HCT116 (cell line): ENCODE measurements at regions not wholly inside any gene's neighbourhood (a gene's known extent, or its start where the extent isn't known, plus 50 kb on each side); places are given as distances from the start of the nearest gene placed in this dataset.

Experiments
- ATAC-seq: fragments of 200-7000 bp; cut with Tn5 transposase; 2 replicates; pipeline ENCODE4 v1.9.1; 2020; ENCODE audit warnings: mild to moderate bottlenecking, moderate library complexity
- BruUV-seq: library from RNA; stranded (reverse); fragments of 400-500 nt; replicated peaks from 2 replicates; lab custom pipeline; 2021; lab: Mats Ljungman, UMichigan
- CTCF ChIA-PET: fragments of 300-600 bp; sonication (Branson Sonifier 250); formaldehyde crosslinking; loops from one replicate; lab custom pipeline; 2021; ENCODE audit warnings: antibody characterized with exemption; lab: Charles Lee
- POLR2A ChIA-PET: fragments of 300-600, 350-600 bp; sonication (Branson Sonifier 250); formaldehyde crosslinking; loops from one replicate; lab custom pipeline; 2021; ENCODE audit warnings: antibody characterized with exemption; lab: Charles Lee
- RAD21 ChIA-PET, 2 experiments: fragments of 300-600 bp; sonication (Branson Sonifier 250); formaldehyde crosslinking; loops; one replicate each; lab custom pipeline; 2023; ENCODE audit warnings: low total read pairs in 2 of 2; ENCODE audit not compliant: uncharacterized antibody in 2 of 2, unreplicated experiment in 2 of 2, low non-redundant PET in 1 of 2; lab: Charles Lee
- DNase-seq: peaks from one replicate; pipeline ENCODE4 v3.0.0-alpha.2; 2010; ENCODE audit warnings: low read depth, low spot score
- H2AFZ ChIP-seq: fragments of 200-600 bp; shearing (Covaris generic), sonication (generic); 2 replicates; pipeline ENCODE4 v1.6.1; 2017; ENCODE audit warnings: low read depth, mixed run types, mixed read lengths, antibody characterized with exemption, low read length; ENCODE audit not compliant: poor library complexity, severe bottlenecking
- H3K27ac ChIP-seq: 2 replicates; pipeline ENCODE4 v1.5.1; 2012; ENCODE audit warnings: low read depth, low read length
- H3K27me3 ChIP-seq: fragments of 200-600 bp; sonication (generic); 2 replicates; pipeline ENCODE4 v1.6.1; 2016; ENCODE audit warnings: mixed run types, low read length, mixed read lengths; ENCODE audit not compliant: insufficient read depth
- H3K36me3 ChIP-seq, 2 experiments: fragments of 200-500 bp in 1 of 2; fragments of 200-600 bp in 1 of 2; sonication (Bioruptor generic) in 1 of 2; sonication (generic) in 1 of 2; 2 replicates each; pipeline versions ENCODE4 v1.5.1 to v1.6.1; 2014 to 2016; ENCODE audit warnings: low read length in 2 of 2, inconsistent platforms in 1 of 2, mixed read lengths in 1 of 2, mixed run types in 1 of 2; ENCODE audit not compliant: insufficient read depth in 2 of 2, control insufficient read depth in 1 of 2
- H3K4me1 ChIP-seq, 2 experiments: fragments of 200-600 bp in 1 of 2; sonication (generic) in 1 of 2; 2 replicates each; pipeline versions ENCODE4 v1.5.1 to v1.6.1; 2012 to 2017; ENCODE audit warnings: low read length in 2 of 2, inconsistent platforms in 1 of 2, mild to moderate bottlenecking in 1 of 2, mixed read lengths in 1 of 2, mixed run types in 1 of 2, moderate library complexity in 1 of 2; ENCODE audit not compliant: insufficient read depth in 2 of 2, control insufficient read depth in 1 of 2
- H3K4me2 ChIP-seq: fragments of 200-600 bp; sonication (generic); 2 replicates; pipeline ENCODE4 v1.6.1; 2017; ENCODE audit warnings: mixed run types, low read length, mixed read lengths
- H3K4me3 ChIP-seq, 2 experiments: fragments of 200-600 bp in 1 of 2; sonication (generic) in 1 of 2; replicated peaks in 1 of 2; 2 replicates each; pipeline ENCODE4 v1.5.1; 2011 to 2016; ENCODE audit warnings: low read length in 2 of 2, control low read depth in 1 of 2, low read depth in 1 of 2, mild to moderate bottlenecking in 1 of 2, mixed read lengths in 1 of 2, mixed run types in 1 of 2
- H3K79me2 ChIP-seq: fragments of 200-600 bp; sonication (generic); 2 replicates; pipeline ENCODE4 v1.6.1; 2017; ENCODE audit warnings: mild to moderate bottlenecking, mixed run types, low read length, moderate library complexity, mixed read lengths; ENCODE audit not compliant: insufficient read depth
- H3K9ac ChIP-seq: fragments of 200-600 bp; sonication (generic); 2 replicates; pipeline ENCODE4 v1.6.1; 2016; ENCODE audit warnings: low read length, mixed read lengths
- H3K9me2 ChIP-seq: fragments of 200-600 bp; sonication (generic), shearing (Covaris generic); 2 replicates; pipeline ENCODE4 v1.6.1; 2017; ENCODE audit warnings: mixed run types, mild to moderate bottlenecking, moderate library complexity; ENCODE audit not compliant: insufficient read depth
- H3K9me3 ChIP-seq, 2 experiments: fragments of 200-500 bp in 1 of 2; fragments of 200-600 bp in 1 of 2; sonication (Bioruptor generic) in 1 of 2; sonication (generic) in 1 of 2; 2 replicates each; pipeline ENCODE4 v1.6.1; 2014 to 2017; ENCODE audit warnings: low read length in 2 of 2, mixed read lengths in 2 of 2, inconsistent platforms in 1 of 2, low read depth in 1 of 2, mild to moderate bottlenecking in 1 of 2, mixed run types in 1 of 2, moderate library complexity in 1 of 2; ENCODE audit not compliant: control insufficient read depth in 1 of 2, insufficient read depth in 1 of 2
- H4K20me1 ChIP-seq: fragments of 200-600 bp; sonication (generic), shearing (Covaris generic); 2 replicates; pipeline ENCODE4 v1.6.1; 2017; ENCODE audit warnings: mixed run types, mild to moderate bottlenecking, moderate library complexity; ENCODE audit not compliant: insufficient read depth
- ATF3 ChIP-seq: IDR thresholded peaks from 2 replicates; pipeline ENCODE4 v1.6.1; 2012
- CBX3 ChIP-seq: IDR thresholded peaks from 2 replicates; pipeline ENCODE4 v1.6.1; 2012; ENCODE audit warnings: low read depth
- CEBPB ChIP-seq: IDR thresholded peaks from 2 replicates; pipeline ENCODE4 v1.6.1; 2012; ENCODE audit warnings: low read depth
- ELF1 ChIP-seq: IDR thresholded peaks from 2 replicates; pipeline ENCODE4 v1.6.1; 2012; ENCODE audit warnings: low read depth, borderline replicate concordance
- FOSL1 ChIP-seq: IDR thresholded peaks from 2 replicates; pipeline ENCODE4 v1.6.1; 2012; ENCODE audit warnings: low read depth
- JUND ChIP-seq: IDR thresholded peaks from 2 replicates; pipeline ENCODE4 v1.6.1; 2012
- POLR2A ChIP-seq: IDR thresholded peaks from 2 replicates; pipeline ENCODE4 v1.7.0; 2011; ENCODE audit warnings: borderline replicate concordance; ENCODE audit not compliant: insufficient read depth, insufficient read length; ENCODE audit errors: extremely low read depth
- POLR2AphosphoS5 ChIP-seq: IDR thresholded peaks from 2 replicates; pipeline ENCODE4 v1.6.1; 2011; ENCODE audit warnings: mild to moderate bottlenecking, low read depth, low read length, moderate library complexity
- SIN3A ChIP-seq: IDR thresholded peaks from 2 replicates; pipeline ENCODE4 v1.6.1; 2012; ENCODE audit warnings: low read depth
- SP1 ChIP-seq: IDR thresholded peaks from 2 replicates; pipeline ENCODE4 v1.6.1; 2012; ENCODE audit warnings: low read depth
- TCF7L2 ChIP-seq: IDR thresholded peaks from 2 replicates; pipeline ENCODE4 v1.7.0; 2011; ENCODE audit warnings: borderline replicate concordance, inconsistent platforms; ENCODE audit not compliant: insufficient read depth, insufficient read length; ENCODE audit errors: extremely low read depth
- YY1 ChIP-seq: IDR thresholded peaks from 2 replicates; pipeline ENCODE4 v1.6.1; 2011; ENCODE audit warnings: low read length, low read depth, moderate library complexity, mild to moderate bottlenecking; ENCODE audit not compliant: insufficient replicate concordance; ENCODE audit errors: extremely low read depth
- ZFX ChIP-seq: fragments of 450-650 bp; IDR thresholded peaks from 2 replicates; pipeline ENCODE4 v1.6.1; 2017
- ZNF274 ChIP-seq: fragments of 200-500 bp; sonication (Bioruptor generic); IDR thresholded peaks from 2 replicates; pipeline ENCODE4 v1.6.1; 2014; ENCODE audit warnings: mild to moderate bottlenecking, low read depth, low read length, inconsistent platforms
- intact Hi-C: fragments of 100-400 bp; cut with micrococcal nuclease; formaldehyde crosslinking; loops from 2 replicates; pipeline ENCODE4 v1.10.0; 2022
- TF ChIP-seq, protein P1 (sequence below): IDR thresholded peaks from 2 replicates; pipeline ENCODE4 v1.6.1; 2011; ENCODE audit warnings: mild to moderate bottlenecking, low read length, moderate library complexity; ENCODE audit not compliant: insufficient replicate concordance; ENCODE audit errors: extremely low read depth

DNA sequence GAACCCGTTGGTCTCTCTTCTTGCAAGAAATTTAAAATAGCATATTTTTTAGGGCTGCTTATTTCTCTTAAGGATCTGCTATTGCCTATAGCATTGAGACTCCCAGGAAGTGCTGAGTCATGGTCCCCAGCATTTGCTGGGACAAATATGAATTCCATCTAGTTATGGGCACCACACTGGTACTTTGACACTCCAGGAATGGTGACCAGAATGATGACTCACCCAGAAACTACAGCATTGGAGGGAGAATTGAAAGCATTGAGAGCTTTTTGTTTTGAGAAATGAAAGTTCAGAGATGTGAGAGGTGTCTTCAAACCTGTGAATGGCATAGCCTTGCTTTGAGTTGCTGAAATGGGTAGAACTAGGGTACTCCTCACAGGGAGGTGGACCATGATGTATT is 699.7 kb downstream of the DHX35 start:
- Histone ChIP-seq H3K4me1 (no peaks in the 10 kb centered on the region), H2AFZ (no peak overlapping the region), H3K36me3 (no peaks in the 10 kb centered on the region), H3K79me2 (no peaks in the 10 kb centered on the region), H3K9ac (no peak overlapping the region), H3K27me3 (no peaks in the 10 kb centered on the region), H3K4me2 (no peak overlapping the region), H3K27ac (no peak overlapping the region), H3K9me2 (no peaks in the 10 kb centered on the region), H3K9me3 (no peaks in the 10 kb centered on the region), H4K20me1 (no peaks in the 10 kb centered on the region), H3K4me3 (no peak overlapping the region)
- intact Hi-C loops: no loop called here
- TF ChIP-seq ATF3: no peak
- no peak for TF ChIP-seq ZFX
- TF ChIP-seq TCF7L2: no peak
- TF ChIP-seq POLR2A: no peak
- TF ChIP-seq JUND: no peak
- no peak for TF ChIP-seq YY1
- no peak for TF ChIP-seq SP1
- TF ChIP-seq ELF1: no peak
- TF ChIP-seq CEBPB: no peak
- no peak for TF ChIP-seq CBX3
- TF ChIP-seq ZNF274: no peak
- no peak for TF ChIP-seq SIN3A
- TF ChIP-seq FOSL1: no peak
- TF ChIP-seq POLR2AphosphoS5: no peak
- RAD21 ChIA-PET: no interaction called here
- CTCF ChIA-PET: no interaction called here
- BruUV-seq: no TSS peak
- DNase-seq: no peak
- POLR2A ChIA-PET: no interaction called here
- no peak for ATAC-seq

- no TSS peak for BruUV-seq
- ATAC-seq (no peak), DNase-seq (no peak)
- no peaks in the 10 kb centered on the region for H3K4me1 ChIP-seq
- no peak overlapping the region for H3K4me3 ChIP-seq
- H2AFZ ChIP-seq: no peak overlapping the region
- H3K9me3 ChIP-seq: peaks cover 0 to 3% of the 10 kb centered on the region in 2 experiments; a peak in 2 of 4 replicates
- no peak overlapping the region for H3K27ac ChIP-seq
- POLR2A ChIA-PET: no interaction called here
- CTCF ChIA-PET: no interaction called here
- no peak overlapping the region for H3K9ac ChIP-seq
- no peaks in the 10 kb centered on the region for H3K9me2 ChIP-seq
- H3K36me3 ChIP-seq: no peaks in the 10 kb centered on the region
- no peaks in the 10 kb centered on the region for H3K79me2 ChIP-seq
- H4K20me1 ChIP-seq: no peaks in the 10 kb centered on the region
- intact Hi-C loops: no loop called here
- TF ChIP-seq, protein P1, sequence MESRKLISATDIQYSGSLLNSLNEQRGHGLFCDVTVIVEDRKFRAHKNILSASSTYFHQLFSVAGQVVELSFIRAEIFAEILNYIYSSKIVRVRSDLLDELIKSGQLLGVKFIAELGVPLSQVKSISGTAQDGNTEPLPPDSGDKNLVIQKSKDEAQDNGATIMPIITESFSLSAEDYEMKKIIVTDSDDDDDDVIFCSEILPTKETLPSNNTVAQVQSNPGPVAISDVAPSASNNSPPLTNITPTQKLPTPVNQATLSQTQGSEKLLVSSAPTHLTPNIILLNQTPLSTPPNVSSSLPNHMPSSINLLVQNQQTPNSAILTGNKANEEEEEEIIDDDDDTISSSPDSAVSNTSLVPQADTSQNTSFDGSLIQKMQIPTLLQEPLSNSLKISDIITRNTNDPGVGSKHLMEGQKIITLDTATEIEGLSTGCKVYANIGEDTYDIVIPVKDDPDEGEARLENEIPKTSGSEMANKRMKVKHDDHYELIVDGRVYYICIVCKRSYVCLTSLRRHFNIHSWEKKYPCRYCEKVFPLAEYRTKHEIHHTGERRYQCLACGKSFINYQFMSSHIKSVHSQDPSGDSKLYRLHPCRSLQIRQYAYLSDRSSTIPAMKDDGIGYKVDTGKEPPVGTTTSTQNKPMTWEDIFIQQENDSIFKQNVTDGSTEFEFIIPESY: no peak
- TF ChIP-seq ELF1: no peak
- no peaks in the 10 kb centered on the region for H3K27me3 ChIP-seq
- no peak overlapping the region for H3K4me2 ChIP-seq
- RAD21 ChIA-PET: no interaction called here
These were observed 698.8 kb downstream of the DHX35 start for GRCh38 chr20:39660965-39661364.
